Uterus (tissue), 3 donors: ENCODE measurements at regions not wholly inside any gene's neighbourhood (a gene's known extent, or its start where the extent isn't known, plus 50 kb on each side); places are given as distances from the start of the nearest gene placed in this dataset.
A peak's percentile ranks its signal among the peaks of the same experiment; 100 is the strongest.

Experiments used
- DNase-seq, 2 donors: peaks; one replicate each; pipeline ENCODE4 v3.0.0-alpha.2; 2019 to 2020
- H3K27ac ChIP-seq, 2 donors: fragments of 200-600 bp; sonication (generic); 1 replicate in 1 of 2; 2 replicates in 1 of 2; pipeline ENCODE4 v1.5.1; 2016 to 2018
- H3K27me3 ChIP-seq, 2 donors: fragments of 200-600 bp; sonication (generic); one replicate each; pipeline ENCODE4 v1.5.1; 2018 to 2019; ENCODE audit warnings: control low read depth in 1 of 2
- H3K36me3 ChIP-seq, 2 donors: fragments of 200-600 bp; sonication (generic); one replicate each; pipeline ENCODE4 v1.5.1; 2019; ENCODE audit warnings: control low read depth in 1 of 2
- H3K4me1 ChIP-seq, 2 donors: fragments of 200-600 bp; sonication (generic); one replicate each; pipeline ENCODE4 v1.5.1; 2018 to 2019; ENCODE audit warnings: control low read depth in 1 of 2
- H3K4me3 ChIP-seq, 2 donors: fragments of 200-600 bp; sonication (generic); 1 replicate in 1 of 2; 2 replicates in 1 of 2; pipeline ENCODE4 v1.5.1; 2018 to 2019; ENCODE audit warnings: mild to moderate bottlenecking in 1 of 2
- H3K9me3 ChIP-seq, 2 donors: fragments of 200-600 bp; sonication (generic); one replicate each; pipeline ENCODE4 v1.5.1; 2019; ENCODE audit warnings: control low read depth in 1 of 2
- POLR2A ChIP-seq, 2 donors: fragments of 450-650 bp; IDR thresholded peaks; one replicate each; pipeline ENCODE4 v1.6.1; 2016; ENCODE audit warnings: antibody characterized with exemption in 2 of 2, mild to moderate bottlenecking in 1 of 2, moderate library complexity in 1 of 2
- intact Hi-C: fragments of 100-400 bp; cut with DNase I; formaldehyde crosslinking; loops from one replicate; pipeline ENCODE4 v1.15.1; 2023; ENCODE audit warnings: low total_unique reads
- TF ChIP-seq, protein P1 (sequence below), 4 experiments: fragments of 200-600 bp in 2 of 4; fragments of 450-650 bp in 2 of 4; sonication (generic) in 2 of 4; IDR thresholded peaks; one replicate each; pipeline ENCODE4 v1.5.1; 2016 to 2019; ENCODE audit warnings: antibody characterized with exemption in 4 of 4, mild to moderate bottlenecking in 2 of 4, moderate library complexity in 1 of 4
- donor health status: DM: yes; HTN: yes; CAD: no.

DNA sequence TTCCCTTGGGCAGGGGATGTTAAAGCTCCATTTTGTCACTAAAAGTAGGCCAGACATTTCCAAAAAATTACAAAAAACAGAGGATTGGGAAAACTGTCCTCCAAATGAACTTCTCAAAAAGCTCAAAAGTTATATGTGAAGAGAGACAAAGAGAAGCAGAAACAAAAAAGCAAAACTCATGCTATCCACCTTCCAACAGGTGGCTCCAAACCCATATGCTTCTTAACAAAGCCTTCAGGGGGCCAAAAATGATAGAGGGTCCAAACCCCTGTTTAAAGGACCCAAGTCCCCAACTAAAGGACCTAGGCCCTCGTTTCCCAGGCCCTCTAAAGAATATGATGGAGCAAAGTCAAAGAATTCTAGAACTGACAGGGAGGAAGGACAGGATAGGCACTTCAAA, 146.7 kb downstream of the AASDHPPT start:
- TF ChIP-seq, protein P1, sequence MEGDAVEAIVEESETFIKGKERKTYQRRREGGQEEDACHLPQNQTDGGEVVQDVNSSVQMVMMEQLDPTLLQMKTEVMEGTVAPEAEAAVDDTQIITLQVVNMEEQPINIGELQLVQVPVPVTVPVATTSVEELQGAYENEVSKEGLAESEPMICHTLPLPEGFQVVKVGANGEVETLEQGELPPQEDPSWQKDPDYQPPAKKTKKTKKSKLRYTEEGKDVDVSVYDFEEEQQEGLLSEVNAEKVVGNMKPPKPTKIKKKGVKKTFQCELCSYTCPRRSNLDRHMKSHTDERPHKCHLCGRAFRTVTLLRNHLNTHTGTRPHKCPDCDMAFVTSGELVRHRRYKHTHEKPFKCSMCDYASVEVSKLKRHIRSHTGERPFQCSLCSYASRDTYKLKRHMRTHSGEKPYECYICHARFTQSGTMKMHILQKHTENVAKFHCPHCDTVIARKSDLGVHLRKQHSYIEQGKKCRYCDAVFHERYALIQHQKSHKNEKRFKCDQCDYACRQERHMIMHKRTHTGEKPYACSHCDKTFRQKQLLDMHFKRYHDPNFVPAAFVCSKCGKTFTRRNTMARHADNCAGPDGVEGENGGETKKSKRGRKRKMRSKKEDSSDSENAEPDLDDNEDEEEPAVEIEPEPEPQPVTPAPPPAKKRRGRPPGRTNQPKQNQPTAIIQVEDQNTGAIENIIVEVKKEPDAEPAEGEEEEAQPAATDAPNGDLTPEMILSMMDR (IDR thresholded peaks at IDR 0.05), result no peak
- no peak for TF ChIP-seq POLR2A (IDR thresholded peaks at IDR 0.05)
- Histone ChIP-seq H3K27me3 (no peaks in the 10 kb centered on the region), H3K27ac (no peak overlapping the region), H3K9me3 (no peaks in the 10 kb centered on the region), H3K36me3 (no peaks in the 10 kb centered on the region), H3K4me3 (no peak overlapping the region), H3K4me1 (no peaks in the 10 kb centered on the region)
- intact Hi-C loops, result no loop called here
- no peak for DNase-seq

DNA sequence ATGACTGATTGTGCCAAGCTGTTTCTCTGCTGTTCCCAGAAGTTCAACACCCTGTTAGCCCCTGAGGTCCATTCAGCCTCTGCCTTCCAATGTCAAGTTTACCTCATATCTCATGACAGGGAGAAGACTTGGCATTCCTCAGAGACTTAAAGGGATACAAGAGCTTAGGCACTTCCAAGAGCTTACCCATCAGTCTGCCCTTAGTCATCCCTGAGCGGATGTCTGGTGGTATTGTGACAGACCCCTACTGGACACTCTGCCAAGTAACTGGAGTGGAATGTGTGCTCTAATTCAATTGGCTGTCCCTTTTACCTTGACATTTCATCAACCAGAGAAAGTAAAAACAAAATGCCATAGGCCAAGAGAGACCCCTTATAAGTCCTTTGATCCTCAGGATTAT, 151.5 kb downstream of the AASDHPPT start:
- Histone ChIP-seq H3K27ac (no peak overlapping the region), H3K36me3 (no peaks in the 10 kb centered on the region), H3K4me3 (no peak overlapping the region), H3K9me3 (no peaks in the 10 kb centered on the region), H3K4me1 (no peaks in the 10 kb centered on the region), H3K27me3 (no peaks in the 10 kb centered on the region)
- intact Hi-C loops, result no loop called here
- TF ChIP-seq POLR2A (IDR thresholded peaks at IDR 0.05), result no peak
- no peak for DNase-seq

DNA sequence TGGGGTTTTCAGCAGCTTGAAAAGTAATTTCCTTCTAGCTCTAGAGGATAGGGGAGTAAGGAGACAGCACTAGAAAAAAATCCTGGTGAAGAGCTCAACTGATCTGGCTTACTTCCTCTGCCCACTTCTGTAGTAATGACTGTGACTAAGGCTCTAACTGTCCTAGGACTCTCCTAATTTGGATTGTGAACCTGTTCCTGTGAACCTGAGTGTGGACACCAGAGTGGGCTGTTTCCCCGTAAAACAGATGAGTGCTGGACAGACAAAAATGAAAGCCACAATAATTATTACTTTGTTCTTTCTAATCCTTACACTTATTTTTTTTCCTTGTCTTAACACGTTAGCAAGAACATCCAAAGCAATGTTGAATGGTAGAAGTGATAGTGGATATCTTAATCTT, 154.1 kb downstream of the AASDHPPT start:
- TF ChIP-seq, protein P1 (IDR thresholded peaks at IDR 0.05), result peak in 2 of 4 experiments; percentile 15 to 26
- no peak for TF ChIP-seq POLR2A (IDR thresholded peaks at IDR 0.05)
- intact Hi-C loops, result no loop called here
- no peak for DNase-seq

DNA sequence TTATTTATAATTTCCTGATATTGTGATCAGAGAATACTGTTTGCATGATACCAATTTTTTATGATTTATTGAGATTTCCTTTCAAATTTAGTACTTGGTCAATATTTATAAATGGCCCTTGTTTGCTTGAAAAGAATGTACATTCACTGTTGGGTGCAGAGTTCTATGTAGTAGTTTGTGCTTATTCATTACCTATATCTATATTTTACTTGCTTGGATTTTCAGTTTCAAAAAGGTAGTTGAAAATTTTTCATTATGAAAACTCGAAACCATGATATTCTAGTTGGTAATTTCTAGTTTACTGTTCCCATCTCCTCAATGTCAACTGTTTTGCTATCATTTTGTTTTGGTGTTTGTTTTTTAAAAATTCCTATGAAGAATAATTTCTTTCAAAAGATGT, 155.7 kb downstream of the AASDHPPT start:
- Histone ChIP-seq H3K9me3 (no peaks in the 10 kb centered on the region), H3K27ac (no peak overlapping the region), H3K4me3 (no peak overlapping the region), H3K4me1 (no peaks in the 10 kb centered on the region), H3K27me3 (no peaks in the 10 kb centered on the region), H3K36me3 (no peaks in the 10 kb centered on the region)
- DNase-seq, result no peak
- TF ChIP-seq POLR2A (IDR thresholded peaks at IDR 0.05), result no peak
- TF ChIP-seq, protein P1 (IDR thresholded peaks at IDR 0.05), result no peak
- intact Hi-C loops, result no loop called here

More for the DNA sequence above, 154.1 kb downstream of the AASDHPPT start:
- Histone ChIP-seq H3K27me3 (no peaks in the 10 kb centered on the region), H3K9me3 (no peaks in the 10 kb centered on the region), H3K4me1 (no peaks in the 10 kb centered on the region), H3K4me3 (no peak overlapping the region), H3K36me3 (no peaks in the 10 kb centered on the region), H3K27ac (no peak overlapping the region)

DNA sequence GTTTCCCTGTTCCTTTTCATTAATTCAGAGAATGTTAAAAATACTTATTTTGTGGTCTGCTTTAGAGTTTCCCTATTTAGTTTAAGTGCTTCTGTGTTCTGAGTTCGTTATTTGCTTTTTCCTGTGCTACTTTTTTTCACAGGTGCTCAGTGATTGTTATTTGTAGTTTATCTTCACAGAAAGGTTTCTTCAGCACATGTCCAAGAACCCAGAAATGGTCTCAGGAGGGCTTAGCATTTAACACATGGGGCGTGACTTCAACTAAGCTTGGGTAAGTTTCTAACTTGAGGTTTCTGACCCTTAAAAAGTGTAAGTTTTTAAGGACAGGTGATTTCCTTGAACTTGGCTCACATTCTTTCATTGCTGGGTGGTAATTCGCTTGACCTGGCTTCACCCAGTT, 157.3 kb downstream of the AASDHPPT start:
- Histone ChIP-seq H3K4me1 (no peaks in the 10 kb centered on the region), H3K4me3 (no peak overlapping the region), H3K36me3 (no peaks in the 10 kb centered on the region), H3K27ac (no peak overlapping the region), H3K9me3 (no peaks in the 10 kb centered on the region), H3K27me3 (no peaks in the 10 kb centered on the region)
- DNase-seq, result no peak
- intact Hi-C loops, result no loop called here
- no peak for TF ChIP-seq POLR2A (IDR thresholded peaks at IDR 0.05)
- TF ChIP-seq, protein P1 (IDR thresholded peaks at IDR 0.05), result no peak

DNA sequence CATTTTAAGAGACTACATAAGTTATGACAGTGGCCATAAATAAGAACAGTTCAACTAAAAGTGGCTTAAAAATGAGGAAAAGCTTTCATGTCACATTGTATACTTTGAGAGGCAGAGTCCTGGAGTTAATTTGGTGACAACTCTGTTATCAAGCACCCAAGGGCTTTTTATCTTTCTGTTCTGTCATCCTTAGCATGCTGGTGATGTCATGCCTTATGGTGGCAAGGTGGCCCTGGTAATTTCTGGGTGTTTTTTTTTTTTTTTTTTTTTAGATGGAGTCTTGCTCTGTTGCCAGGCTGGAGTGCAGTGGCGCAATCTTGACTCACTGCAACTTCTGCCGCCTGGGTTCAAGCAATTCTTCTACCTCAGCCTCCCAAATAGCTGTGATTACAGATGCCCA, 158.8 kb downstream of the AASDHPPT start:
- intact Hi-C loops, result no loop called here
- no peak overlapping the region for H3K4me3 ChIP-seq
- H3K27ac ChIP-seq, result no peak overlapping the region
- no peaks in the 10 kb centered on the region for H3K36me3 ChIP-seq
- no peaks in the 10 kb centered on the region for H3K27me3 ChIP-seq
- no peak for DNase-seq
- no peaks in the 10 kb centered on the region for H3K4me1 ChIP-seq
- H3K9me3 ChIP-seq, result no peaks in the 10 kb centered on the region
- TF ChIP-seq POLR2A (IDR thresholded peaks at IDR 0.05), result no peak
- TF ChIP-seq, protein P1 (IDR thresholded peaks at IDR 0.05), result no peak
